Astrocyte (in vitro differentiated cells and primary cell): ENCODE measurements at regions not wholly inside any gene's neighbourhood (a gene's known extent, or its start where the extent isn't known, plus 50 kb on each side); places are given as distances from the start of the nearest gene placed in this dataset.

Source experiments
- DNase-seq: peaks from one replicate; pipeline ENCODE4 v3.0.0-alpha.2; 2010; ENCODE audit warnings: low read depth
- FAIRE-seq: peaks from 2 replicates; lab custom pipeline; 2011; peaks lifted over from hg19 to GRCh38; lab: Jason Lieb, UNC
- H2AFZ ChIP-seq: 2 replicates; pipeline ENCODE4 v1.6.0; 2012; ENCODE audit warnings: low read depth, low read length, inconsistent platforms
- H3K27ac ChIP-seq: 2 replicates; pipeline ENCODE4 v1.5.1; 2011; ENCODE audit warnings: low read depth, low read length, inconsistent platforms
- H3K27me3 ChIP-seq: 2 replicates; pipeline ENCODE4 v1.6.0; 2011; ENCODE audit warnings: low read length, inconsistent platforms; ENCODE audit not compliant: insufficient read depth
- H3K36me3 ChIP-seq: 2 replicates; pipeline ENCODE4 v1.5.1; 2011; ENCODE audit warnings: low read length, inconsistent platforms; ENCODE audit not compliant: insufficient read depth
- H3K4me1 ChIP-seq: 2 replicates; pipeline ENCODE4 v1.5.1; 2011; ENCODE audit warnings: low read length, inconsistent platforms; ENCODE audit not compliant: insufficient read depth
- H3K4me2 ChIP-seq: 2 replicates; pipeline ENCODE4 v1.6.0; 2012; ENCODE audit warnings: low read length, inconsistent platforms
- H3K4me3 ChIP-seq: 2 replicates; pipeline ENCODE4 v1.5.1; 2011; ENCODE audit warnings: low read depth, mild to moderate bottlenecking, low read length, inconsistent platforms; ENCODE audit not compliant: insufficient read depth
- H3K79me2 ChIP-seq: 2 replicates; pipeline ENCODE4 v1.6.0; 2012; ENCODE audit warnings: mild to moderate bottlenecking, low read length, inconsistent platforms; ENCODE audit not compliant: insufficient read depth
- H3K9ac ChIP-seq: 2 replicates; pipeline ENCODE4 v1.6.0; 2012; ENCODE audit warnings: mild to moderate bottlenecking, low read length, inconsistent platforms
- H3K9me3 ChIP-seq: 2 replicates; pipeline ENCODE4 v1.5.1; 2012; ENCODE audit warnings: low read depth, mild to moderate bottlenecking, low read length, inconsistent platforms; ENCODE audit not compliant: insufficient read depth
- H4K20me1 ChIP-seq: 2 replicates; pipeline ENCODE4 v1.6.0; 2012; ENCODE audit warnings: low read length, inconsistent platforms; ENCODE audit not compliant: insufficient read depth
- H3K27ac Mint-ChIP-seq: one replicate; pipeline ENCODE4 v1.8.0; 2021; ENCODE audit warnings: mild to moderate bottlenecking, mixed read lengths; ENCODE audit not compliant: unreplicated experiment
- H3K27me3 Mint-ChIP-seq: one replicate; pipeline ENCODE4 v1.8.0; 2021; ENCODE audit warnings: low read depth, mixed read lengths; ENCODE audit not compliant: unreplicated experiment
- H3K36me3 Mint-ChIP-seq: one replicate; pipeline ENCODE4 v1.8.0; 2021; ENCODE audit warnings: low read depth, mixed read lengths; ENCODE audit not compliant: unreplicated experiment
- H3K4me1 Mint-ChIP-seq: one replicate; pipeline ENCODE4 v1.8.0; 2021; ENCODE audit warnings: low read depth, mixed read lengths; ENCODE audit not compliant: unreplicated experiment
- H3K4me3 Mint-ChIP-seq: one replicate; pipeline ENCODE4 v1.8.0; 2021; ENCODE audit warnings: mild to moderate bottlenecking, moderate library complexity, mixed read lengths; ENCODE audit not compliant: unreplicated experiment
- H3K9me3 Mint-ChIP-seq: one replicate; pipeline ENCODE4 v1.8.0; 2021; ENCODE audit warnings: mild to moderate bottlenecking, mixed read lengths; ENCODE audit not compliant: unreplicated experiment
- CTCF ChIP-seq: IDR thresholded peaks from 2 replicates; pipeline ENCODE4 v1.5.1; 2011; ENCODE audit warnings: low read depth, mild to moderate bottlenecking, inconsistent platforms, low read length, moderate library complexity; ENCODE audit not compliant: insufficient read depth
- EZH2 ChIP-seq: IDR thresholded peaks from 2 replicates; pipeline ENCODE4 v1.6.1; 2012; ENCODE audit warnings: mild to moderate bottlenecking, low read length, inconsistent platforms; ENCODE audit not compliant: insufficient read depth

DNA sequence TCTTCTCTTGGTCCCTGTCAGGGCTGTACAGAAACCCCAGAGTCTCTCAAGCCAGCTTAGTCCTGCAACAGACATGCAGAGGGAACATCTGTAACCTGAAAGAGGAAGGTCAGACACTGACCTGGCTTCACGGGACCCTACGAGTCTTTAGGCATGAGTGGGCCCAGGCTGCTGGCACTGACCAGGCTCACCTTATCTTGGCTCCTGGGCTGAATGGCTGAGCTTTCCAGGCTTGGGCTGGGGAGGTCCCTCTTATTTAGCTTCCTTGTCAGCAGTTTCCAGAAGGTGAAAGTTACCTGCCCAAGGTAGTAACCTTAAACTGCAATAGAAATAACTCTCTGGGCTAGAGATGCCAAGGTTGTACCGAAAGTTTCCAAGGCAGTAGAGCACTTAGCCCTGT lies 58.4 kb upstream of the FUT8 start:
- H2AFZ ChIP-seq: no peak overlapping the region
- Mint-ChIP-seq H3K27ac (no peak overlapping the region), H3K9me3 (peaks cover 7% of the 10 kb centered on the region), H3K36me3 (no peaks in the 10 kb centered on the region), H3K4me1 (peaks cover 2% of the 10 kb centered on the region), H3K27me3 (peaks cover 3% of the 10 kb centered on the region), H3K4me3 (no peak overlapping the region)
- H3K36me3 ChIP-seq: no peaks in the 10 kb centered on the region
- FAIRE-seq (no peak), DNase-seq (no peak)
- H3K79me2 ChIP-seq: no peaks in the 10 kb centered on the region
- no peak overlapping the region for H3K9ac ChIP-seq
- H3K9me3 ChIP-seq: no peaks in the 10 kb centered on the region
- no peaks in the 10 kb centered on the region for H3K27me3 ChIP-seq
- H3K4me2 ChIP-seq: no peak overlapping the region
- peaks cover 13% of the 10 kb centered on the region for H3K4me1 ChIP-seq
- H3K27ac ChIP-seq: no peak overlapping the region
- no peak overlapping the region for H3K4me3 ChIP-seq
- TF ChIP-seq EZH2: no peak
- TF ChIP-seq CTCF: no peak
- no peaks in the 10 kb centered on the region for H4K20me1 ChIP-seq

DNA sequence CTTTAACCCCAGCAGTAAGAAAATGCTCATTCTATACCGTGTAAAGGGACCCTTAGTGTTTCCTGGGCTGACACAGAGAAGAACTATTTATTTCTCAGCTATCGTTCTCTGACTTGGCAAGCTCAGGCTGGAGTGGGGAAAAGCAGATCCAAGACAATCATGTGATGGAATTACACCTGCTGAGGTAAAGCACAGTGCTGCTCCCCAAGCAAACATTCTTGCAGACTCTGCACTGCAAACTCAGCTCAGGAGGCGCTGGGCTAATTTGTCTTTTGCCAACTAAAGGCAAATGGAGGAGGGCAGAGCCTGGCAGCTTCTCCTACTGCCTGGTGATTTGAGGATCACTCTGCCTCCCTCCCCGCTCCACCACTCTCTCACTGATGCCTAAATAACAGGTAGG lies 57.8 kb upstream of the FUT8 start:
- Histone ChIP-seq H3K36me3 (no peaks in the 10 kb centered on the region), H4K20me1 (no peaks in the 10 kb centered on the region), H3K27me3 (no peaks in the 10 kb centered on the region), H3K9ac (no peak overlapping the region), H3K4me2 (no peak overlapping the region), H3K4me3 (no peak overlapping the region), H3K9me3 (no peaks in the 10 kb centered on the region), H3K79me2 (no peaks in the 10 kb centered on the region), H2AFZ (no peak overlapping the region), H3K4me1 (peaks cover 13% of the 10 kb centered on the region), H3K27ac (no peak overlapping the region)
- TF ChIP-seq EZH2: no peak
- TF ChIP-seq CTCF: no peak
- H3K4me1 Mint-ChIP-seq: peaks cover 2% of the 10 kb centered on the region
- no peak for FAIRE-seq
- no peak overlapping the region for H3K27ac Mint-ChIP-seq
- DNase-seq: no peak
- peaks cover 7% of the 10 kb centered on the region for H3K9me3 Mint-ChIP-seq
- no peak overlapping the region for H3K4me3 Mint-ChIP-seq
- no peaks in the 10 kb centered on the region for H3K27me3 Mint-ChIP-seq
- H3K36me3 Mint-ChIP-seq: no peaks in the 10 kb centered on the region

DNA sequence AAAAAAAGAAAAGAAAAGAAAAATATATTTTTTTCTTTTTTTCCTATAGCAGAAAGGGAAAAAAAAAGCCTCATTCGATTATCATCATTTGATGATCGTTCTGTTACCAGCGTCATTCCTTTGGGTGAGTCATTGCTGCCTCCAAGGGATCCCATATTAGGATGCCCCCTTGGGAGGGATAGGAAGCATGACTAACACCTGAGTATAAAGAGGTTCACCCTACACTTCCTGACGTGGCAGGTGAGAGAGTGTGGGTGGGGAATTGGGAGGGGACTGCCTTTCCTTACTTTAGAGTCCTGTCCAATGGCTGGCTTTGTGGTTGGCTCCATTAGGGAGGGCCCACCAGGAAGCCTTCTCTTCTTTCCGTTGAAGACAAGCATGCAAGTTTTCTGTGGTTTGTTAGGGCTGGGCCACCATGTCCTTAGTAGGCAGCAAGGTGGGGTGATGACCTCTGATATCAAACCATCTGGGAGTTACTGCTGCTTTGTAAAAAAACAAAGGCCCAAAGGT lies 56.1 kb upstream of the FUT8 start:
- H3K27ac ChIP-seq: peak overlapping the region; percentile 51
- Mint-ChIP-seq H3K4me1 (peaks cover 2% of the 10 kb centered on the region), H3K27ac (peak overlapping the region; percentile 23), H3K27me3 (no peaks in the 10 kb centered on the region), H3K4me3 (no peak overlapping the region), H3K36me3 (no peaks in the 10 kb centered on the region), H3K9me3 (peaks cover 7% of the 10 kb centered on the region)
- H3K4me2 ChIP-seq: peak overlapping the region; percentile 56
- TF ChIP-seq EZH2: no peak
- no peaks in the 10 kb centered on the region for H3K9me3 ChIP-seq
- H3K4me1 ChIP-seq: peaks cover 13% of the 10 kb centered on the region
- FAIRE-seq (no peak), DNase-seq (peak; percentile 85)
- no peak overlapping the region for H3K4me3 ChIP-seq
- H2AFZ ChIP-seq: peak overlapping the region; percentile 15
- H3K79me2 ChIP-seq: no peaks in the 10 kb centered on the region
- H4K20me1 ChIP-seq: no peaks in the 10 kb centered on the region
- no peak overlapping the region for H3K9ac ChIP-seq
- H3K27me3 ChIP-seq: no peaks in the 10 kb centered on the region
- no peaks in the 10 kb centered on the region for H3K36me3 ChIP-seq
